Transverse colon (tissue), 4 donors: ENCODE measurements at regions not wholly inside any gene's neighbourhood (a gene's known extent, or its start where the extent isn't known, plus 50 kb on each side); places are given as distances from the start of the nearest gene placed in this dataset.

ENCODE experiments used
- CTCF ChIP-seq, 5 experiments: fragments of 200-600 bp in 3 of 5; fragments of 450-650 bp in 2 of 5; sonication (generic) in 3 of 5; IDR thresholded peaks; 1 replicate in 2 of 5; 2 replicates in 3 of 5; pipeline ENCODE4 v1.5.1; 2016 to 2017; ENCODE audit warnings: antibody characterized with exemption in 5 of 5, inconsistent platforms in 3 of 5, mild to moderate bottlenecking in 2 of 5, moderate library complexity in 1 of 5
- POLR2AphosphoS5 ChIP-seq, 3 donors: sonication (generic); formaldehyde crosslinking; IDR thresholded peaks; one replicate each; pipeline ENCODE4 v1.6.1; 2016; ENCODE audit warnings: antibody characterized with exemption in 3 of 3

- TF ChIP-seq CTCF (IDR thresholded peaks at IDR 0.05) (no peak), POLR2AphosphoS5 (IDR thresholded peaks at IDR 0.05) (no peak)
Observed at GRCh38 chr5:18037718-18038117, 403.5 kb downstream of the TAF11L14 start.
